GM18517 (cell line): ENCODE measurements at regions not wholly inside any gene's neighbourhood (a gene's known extent, or its start where the extent isn't known, plus 50 kb on each side); places are given as distances from the start of the nearest gene placed in this dataset.
"Not testable (repeated sequence)": the region's sequence is repeated elsewhere in the genome, so short reads cannot be mapped to it uniquely, and the experiment has no call there.

Experiments
- ATAC-seq: cut with Tn5 transposase; IDR thresholded peaks from one replicate; pipeline ENCODE4 v1.9.1; 2021; ENCODE audit warnings: mild to moderate bottlenecking, moderate library complexity; ENCODE audit not compliant: unreplicated experiment

DNA sequence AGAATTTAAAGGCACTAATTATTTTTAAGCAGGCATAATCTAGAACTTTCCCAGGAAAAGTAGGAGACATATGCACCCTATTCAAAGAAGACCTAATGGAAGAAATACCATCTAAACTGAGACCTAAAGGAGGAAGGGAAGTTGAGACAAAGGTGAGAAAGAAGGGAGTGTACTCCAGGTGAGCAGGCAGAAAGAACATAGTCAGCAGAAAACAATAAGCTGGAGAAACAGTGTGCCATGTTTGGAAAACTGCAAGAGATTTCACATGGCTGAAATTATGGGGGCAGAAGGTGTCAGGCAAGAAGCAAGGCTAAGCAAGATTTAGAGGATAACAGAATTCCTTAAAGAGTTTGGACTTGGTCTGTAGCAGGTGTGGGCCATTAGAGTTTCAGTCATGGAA, 167.0 kb upstream of the USP25 start:
- ATAC-seq, result no peak

DNA sequence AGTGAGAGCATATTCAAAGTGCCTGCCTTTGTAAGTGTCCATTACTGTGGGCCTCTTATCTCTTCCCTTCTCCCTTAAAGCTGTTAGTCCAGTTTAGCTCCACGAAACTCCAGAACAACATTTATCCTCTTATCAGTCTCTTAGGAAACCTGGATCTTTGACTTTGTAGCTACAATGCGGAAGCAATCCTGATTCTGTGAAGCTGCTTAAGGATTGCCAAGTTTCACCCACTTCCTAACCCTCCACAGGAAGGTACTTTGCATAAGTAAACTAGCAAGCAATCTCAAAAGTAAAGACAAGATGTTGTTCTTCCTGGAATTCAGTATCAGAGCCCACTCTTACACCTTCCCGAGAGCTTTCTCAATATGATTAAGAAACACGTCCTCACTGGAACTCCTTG, 164.9 kb upstream of the USP25 start:
- ATAC-seq, result no peak

- no peak for ATAC-seq
Observed at GRCh38 chr21:15566703-15567102, 163.1 kb upstream of the USP25 start.

DNA sequence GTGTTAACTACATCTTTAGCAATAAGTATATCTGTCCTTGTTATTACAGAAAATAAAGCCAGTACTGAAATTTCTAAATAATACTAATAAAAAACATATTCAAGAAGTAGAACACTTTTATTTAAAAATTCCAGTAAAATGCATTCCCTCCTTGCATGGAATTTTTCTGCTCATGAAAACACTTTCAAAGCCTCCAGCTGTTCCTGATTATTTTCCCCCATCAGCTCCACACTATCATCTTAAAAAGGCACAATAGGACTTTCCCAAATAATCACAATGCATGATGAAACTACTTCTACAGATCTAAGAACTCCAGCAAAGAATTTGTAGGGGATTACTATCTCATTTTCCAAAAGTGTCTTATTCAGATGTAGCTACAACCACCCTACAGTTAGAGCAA, 162.6 kb upstream of the USP25 start:
- ATAC-seq, result no peak

GRCh38 chr21:15568516-15568915, 161.3 kb upstream of the USP25 start:
- ATAC-seq, result no peak

- no peak for ATAC-seq
Observed at GRCh38 chr21:15586752-15587427, 142.9 kb upstream of the USP25 start.

DNA sequence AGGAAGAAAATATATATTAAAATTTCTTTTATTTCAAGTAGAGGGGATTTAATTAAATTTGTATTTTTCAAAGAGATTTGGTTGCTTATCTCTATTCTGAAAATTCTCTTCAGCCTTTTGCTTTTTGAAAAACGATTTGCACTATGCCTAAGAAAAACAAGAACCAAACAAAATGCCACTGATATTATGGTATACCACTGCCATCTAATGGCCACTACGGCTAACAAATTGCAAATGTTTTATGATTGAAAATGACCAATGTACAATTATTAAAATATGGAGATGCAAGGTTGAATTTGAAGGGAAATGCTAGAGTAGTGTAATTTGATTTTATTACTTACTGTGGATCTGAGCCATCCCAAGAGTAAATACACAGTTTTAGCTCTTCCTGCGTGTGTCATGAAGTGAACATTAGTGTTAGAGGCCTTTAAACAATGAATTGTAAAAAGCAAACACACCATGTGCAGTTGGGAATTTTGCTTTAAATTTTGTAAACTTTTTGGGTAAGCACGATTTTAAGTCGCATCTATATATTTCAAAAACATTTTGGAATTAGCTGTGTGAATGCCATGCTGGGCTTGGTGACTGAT, 137.4 kb upstream of the USP25 start:
- no peak for ATAC-seq

DNA sequence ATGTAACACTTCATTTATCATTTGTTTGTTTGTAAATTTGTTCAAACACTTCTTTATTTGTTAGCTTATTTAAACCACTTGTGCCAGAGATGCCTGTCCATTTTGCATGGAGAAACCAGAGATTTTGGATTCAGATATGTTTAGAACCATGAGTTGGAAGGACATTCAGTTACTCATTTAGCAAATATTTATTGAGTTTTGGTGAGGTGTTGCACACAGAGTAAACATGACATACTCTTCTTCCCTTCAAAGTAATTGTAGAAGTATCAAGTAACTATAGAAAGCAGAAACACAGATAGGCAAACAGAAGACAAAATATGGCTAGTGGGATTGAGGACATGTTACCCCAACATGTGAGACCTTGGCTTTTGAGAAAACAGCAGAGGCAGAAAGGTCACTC, 136.8 kb upstream of the USP25 start:
- ATAC-seq, result no peak

DNA sequence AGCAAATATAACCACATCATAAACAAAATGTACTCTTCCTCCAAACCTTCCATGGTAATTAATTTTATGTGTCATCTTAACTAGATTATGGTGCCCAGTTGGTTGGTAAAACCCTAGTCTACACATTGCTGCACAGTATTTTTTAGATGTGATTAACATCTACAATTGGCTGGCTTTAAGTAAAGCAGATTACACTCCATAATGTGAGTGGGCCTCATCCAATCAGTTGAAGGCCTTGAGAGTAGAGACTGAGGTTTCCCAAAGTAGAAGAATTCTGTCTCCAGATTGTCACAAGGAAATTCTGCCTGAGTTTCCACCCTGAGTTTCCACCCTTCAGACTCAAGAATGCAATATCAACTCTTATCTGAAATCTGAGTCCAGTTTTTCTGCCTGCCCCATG, 128.4 kb upstream of the USP25 start:
- no peak for ATAC-seq

DNA sequence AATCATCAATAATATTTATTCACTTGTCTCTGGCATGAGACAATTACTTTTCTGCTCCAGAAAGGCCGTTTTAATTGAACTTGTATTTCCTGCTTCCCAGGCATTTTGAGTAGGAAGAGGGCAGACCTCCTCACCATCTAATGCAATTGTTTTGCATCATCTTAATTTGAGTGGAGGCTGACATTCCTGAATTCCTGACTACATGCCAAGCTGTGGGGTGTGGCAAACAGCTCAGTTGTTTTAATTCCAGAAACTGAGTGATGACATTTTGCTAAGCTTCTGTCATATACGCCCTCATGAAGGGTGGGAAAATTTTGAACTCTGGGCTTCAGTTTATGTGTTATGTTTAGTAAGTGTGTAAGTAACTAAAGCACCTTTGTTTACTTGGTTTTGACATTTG, 125.4 kb upstream of the USP25 start:
- no peak for ATAC-seq

DNA sequence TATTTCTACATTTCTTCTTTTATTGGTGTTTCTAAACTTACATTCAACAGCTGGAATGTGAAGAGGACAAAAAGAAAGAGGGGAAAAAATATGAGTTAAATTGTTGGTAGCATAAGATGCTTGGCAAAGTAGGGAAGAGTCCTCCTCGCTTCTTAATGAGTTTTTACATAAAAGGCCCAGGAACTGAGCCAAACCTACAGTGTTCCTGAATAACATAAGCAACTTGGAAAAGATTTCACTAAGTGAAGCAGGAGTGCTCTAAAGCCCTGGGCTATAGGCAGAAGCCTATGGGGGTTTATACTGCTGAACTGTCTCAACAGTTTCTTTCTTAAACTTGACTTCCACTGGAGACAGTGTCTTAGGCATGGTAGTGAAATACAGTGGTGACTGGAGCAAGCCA, 115.0 kb upstream of the USP25 start:
- no peak for ATAC-seq

- ATAC-seq, result no peak
Observed at GRCh38 chr21:15616864-15617574, 112.8 kb upstream of the USP25 start.

DNA sequence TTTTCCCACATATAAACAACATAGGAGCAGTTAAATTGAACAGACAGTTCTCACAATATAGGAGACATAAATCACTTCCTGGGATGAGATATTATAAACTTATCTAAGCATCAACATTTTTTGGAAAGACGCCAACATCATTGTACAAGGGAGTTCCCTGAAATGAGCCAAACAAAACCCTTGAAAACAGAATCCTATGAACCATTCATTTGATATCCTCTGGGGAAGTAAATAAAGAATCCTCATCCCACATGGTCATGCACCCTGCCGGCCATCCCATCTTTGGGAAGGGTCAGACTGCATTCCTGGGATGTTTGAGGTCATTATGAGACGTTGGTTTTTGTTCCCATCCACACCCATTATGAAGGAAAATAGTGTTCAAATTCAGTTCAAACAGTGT, 111.8 kb upstream of the USP25 start:
- no peak for ATAC-seq

GRCh38 chr21:15620892-15621291, 108.9 kb upstream of the USP25 start:
- no peak for ATAC-seq

DNA sequence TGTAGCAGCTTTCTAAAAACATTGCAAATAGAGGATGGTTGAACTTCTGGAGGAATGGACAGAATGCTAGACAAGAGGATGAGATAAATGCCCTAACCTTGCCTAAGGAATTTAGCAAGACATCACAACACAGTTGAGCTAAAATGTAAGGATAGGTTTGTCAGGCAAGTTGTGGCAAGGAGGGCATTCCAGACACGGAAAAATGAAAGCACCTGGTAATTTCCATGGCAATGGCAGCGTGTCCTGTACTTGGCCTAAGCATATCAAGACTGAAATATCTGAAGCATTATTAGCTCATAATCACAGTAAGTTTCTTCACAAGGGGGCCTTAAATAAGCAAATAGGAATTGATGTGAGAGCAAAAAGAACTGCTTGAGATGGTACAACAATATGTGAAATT, 105.1 kb upstream of the USP25 start:
- no peak for ATAC-seq

GRCh38 chr21:15625363-15625762, 104.4 kb upstream of the USP25 start:
- no peak for ATAC-seq

GRCh38 chr21:15626031-15626430, 103.8 kb upstream of the USP25 start:
- ATAC-seq, result no peak

GRCh38 chr21:15627011-15627410, 102.8 kb upstream of the USP25 start:
- ATAC-seq, result no peak

- ATAC-seq, result no peak
Observed at GRCh38 chr21:15627823-15628222, 102.0 kb upstream of the USP25 start.

DNA sequence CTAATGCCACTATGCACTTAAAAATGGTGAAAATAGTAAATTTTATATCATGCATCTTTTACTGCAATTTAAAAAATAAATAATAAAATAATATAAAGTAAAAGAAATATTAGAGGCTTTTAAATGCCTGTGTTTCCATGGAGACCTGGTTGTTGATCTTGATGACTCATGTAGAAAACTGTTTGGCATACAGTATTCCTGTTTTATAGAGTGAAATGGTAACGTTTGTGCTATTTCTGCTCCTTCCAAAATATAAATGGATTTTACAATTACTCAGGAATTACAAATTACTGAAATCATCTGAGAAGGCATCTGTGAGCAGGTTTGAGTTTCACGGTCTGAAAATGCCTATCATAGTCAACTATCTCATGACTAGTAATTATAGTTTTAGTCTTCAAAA, 98.4 kb upstream of the USP25 start:
- no peak for ATAC-seq

- ATAC-seq, result not testable (repeated sequence)
Observed at GRCh38 chr21:15634541-15634940, 95.2 kb upstream of the USP25 start.

GRCh38 chr21:15638856-15639549, 90.8 kb upstream of the USP25 start:
- no peak for ATAC-seq
